NT2/D1 (cell line): ENCODE measurements at regions not wholly inside any gene's neighbourhood (a gene's known extent, or its start where the extent isn't known, plus 50 kb on each side); places are given as distances from the start of the nearest gene placed in this dataset.

Source experiments
- DNase-seq: peaks from one replicate; pipeline ENCODE4 v3.0.0-alpha.2; 2011; ENCODE audit warnings: low read depth, low spot score
- H3K27me3 ChIP-seq: 2 replicates; pipeline ENCODE4 v1.6.0; 2011; ENCODE audit warnings: mild to moderate bottlenecking; ENCODE audit not compliant: insufficient read length, insufficient read depth
- H3K36me3 ChIP-seq: 2 replicates; pipeline ENCODE4 v1.6.1; 2011; ENCODE audit warnings: mild to moderate bottlenecking, low read length, mixed read lengths; ENCODE audit not compliant: insufficient read depth, insufficient read length
- H3K4me1 ChIP-seq: 2 replicates; pipeline ENCODE4 v1.5.1; 2011; ENCODE audit not compliant: insufficient read depth, insufficient read length
- H3K4me3 ChIP-seq: 2 replicates; pipeline ENCODE4 v1.5.1; 2011; ENCODE audit warnings: low read depth; ENCODE audit not compliant: insufficient read length
- H3K9ac ChIP-seq: 2 replicates; pipeline ENCODE4 v1.6.0; 2011; ENCODE audit warnings: low read depth; ENCODE audit not compliant: insufficient read length
- H3K9me3 ChIP-seq: 2 replicates; pipeline ENCODE4 v1.5.1; 2011; ENCODE audit warnings: mild to moderate bottlenecking, low read length; ENCODE audit not compliant: insufficient read depth
- SUZ12 ChIP-seq: IDR thresholded peaks from 2 replicates; pipeline ENCODE4 v1.6.1; 2011; ENCODE audit not compliant: insufficient read length, insufficient read depth; ENCODE audit errors: extremely low read depth
- YY1 ChIP-seq: IDR thresholded peaks from 2 replicates; pipeline ENCODE4 v1.6.1; 2011; ENCODE audit not compliant: insufficient read length, insufficient read depth
- ZNF274 ChIP-seq: IDR thresholded peaks from 2 replicates; pipeline ENCODE4 v1.6.1; 2011; ENCODE audit warnings: mild to moderate bottlenecking, low read depth, low read length

DNA sequence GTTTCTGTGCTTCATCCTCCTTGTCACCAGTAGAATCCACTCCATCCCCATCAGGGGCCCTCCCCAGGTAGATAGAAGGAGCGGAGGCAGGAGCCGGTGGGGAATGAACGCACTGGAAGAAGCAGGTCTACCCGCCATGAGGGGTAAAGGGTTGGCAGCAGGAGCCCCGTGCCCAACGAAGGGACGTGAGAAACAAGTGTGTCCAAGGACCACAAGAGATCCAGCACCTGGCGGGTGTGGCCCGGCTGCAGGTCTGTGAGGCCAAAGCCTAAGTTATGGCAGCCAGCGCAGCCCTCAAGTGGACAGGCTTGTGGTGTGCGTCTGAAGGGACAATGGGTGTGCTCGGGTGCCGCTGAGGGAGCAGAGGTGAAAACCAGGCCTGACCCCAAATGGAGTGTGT is 94.3 kb downstream of the IRX2 start:
- no peaks in the 10 kb centered on the region for H3K4me1 ChIP-seq
- H3K36me3 ChIP-seq = no peaks in the 10 kb centered on the region
- TF ChIP-seq YY1 = no peak
- H3K9me3 ChIP-seq = no peaks in the 10 kb centered on the region
- H3K4me3 ChIP-seq = no peak overlapping the region
- H3K9ac ChIP-seq = no peak overlapping the region
- H3K27me3 ChIP-seq = no peaks in the 10 kb centered on the region
- no peak for DNase-seq

DNA sequence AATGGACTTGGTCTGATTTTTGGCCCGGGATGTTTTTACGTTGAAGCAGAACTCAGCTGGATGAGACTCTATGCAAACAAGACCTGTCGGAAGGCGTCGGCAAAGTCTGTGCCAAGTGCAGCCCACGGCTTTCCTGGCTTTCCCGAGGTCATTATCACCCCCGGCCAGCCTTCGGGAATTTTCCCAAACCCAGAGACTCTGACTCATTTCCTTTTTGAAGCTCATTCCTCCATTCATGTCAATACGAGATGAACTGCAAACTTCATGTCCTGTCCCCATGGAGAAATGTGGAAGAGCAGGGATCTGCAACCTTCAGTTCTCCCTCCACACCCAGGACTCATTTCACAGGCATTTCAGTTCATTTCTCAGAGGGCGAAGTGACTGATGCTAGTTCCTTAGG is 95.3 kb downstream of the IRX2 start:
- no peaks in the 10 kb centered on the region for H3K36me3 ChIP-seq
- no peak overlapping the region for H3K4me3 ChIP-seq
- no peaks in the 10 kb centered on the region for H3K4me1 ChIP-seq
- no peak for DNase-seq
- no peaks in the 10 kb centered on the region for H3K9me3 ChIP-seq
- H3K27me3 ChIP-seq = no peaks in the 10 kb centered on the region
- no peak for TF ChIP-seq SUZ12
- no peak overlapping the region for H3K9ac ChIP-seq

DNA sequence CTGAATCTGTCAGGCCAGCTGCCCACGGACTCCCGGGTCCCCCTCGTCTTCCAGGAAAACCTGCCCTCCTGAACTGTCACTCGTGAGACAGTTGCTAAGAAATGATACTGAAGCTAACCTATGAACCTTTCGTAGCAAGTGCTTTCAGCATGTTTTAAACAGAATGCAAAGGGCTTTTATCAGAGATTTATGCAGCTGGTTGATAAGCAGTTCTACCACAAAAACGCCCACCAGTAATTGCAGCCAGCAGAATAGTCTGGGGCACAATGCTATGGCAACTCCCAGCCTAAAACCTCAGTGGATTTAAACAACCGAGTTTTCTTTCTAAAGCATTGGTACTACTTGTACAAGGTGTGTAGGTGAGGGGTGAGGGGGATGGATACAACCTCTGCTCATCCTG is 97.5 kb downstream of the IRX2 start:
- no peak overlapping the region for H3K4me3 ChIP-seq
- no peak for DNase-seq
- no peaks in the 10 kb centered on the region for H3K4me1 ChIP-seq
- TF ChIP-seq YY1 (no peak), SUZ12 (no peak), ZNF274 (no peak)
- no peak overlapping the region for H3K9ac ChIP-seq
- no peaks in the 10 kb centered on the region for H3K36me3 ChIP-seq
- no peaks in the 10 kb centered on the region for H3K27me3 ChIP-seq
- H3K9me3 ChIP-seq = no peaks in the 10 kb centered on the region

DNA sequence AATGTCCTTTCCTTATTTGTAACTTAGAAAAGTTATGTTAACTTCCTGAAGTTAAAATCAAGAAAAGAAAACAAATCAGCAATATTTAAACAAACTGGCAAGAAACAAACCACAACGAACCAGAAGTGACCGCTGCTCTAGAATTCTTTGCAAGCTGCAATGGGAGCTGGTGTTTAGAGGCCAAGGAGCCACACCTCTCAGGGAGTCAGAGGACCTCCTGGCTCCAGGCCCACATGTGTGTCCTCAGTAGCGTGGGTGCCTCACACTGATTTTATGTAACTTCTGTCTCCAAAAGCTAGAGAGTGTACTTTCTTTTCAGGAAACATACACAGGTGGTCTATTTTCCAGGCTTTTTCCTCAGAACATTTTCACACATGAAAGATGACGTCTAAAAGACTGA is 100.4 kb downstream of the IRX2 start:
- Histone ChIP-seq H3K9me3 (no peaks in the 10 kb centered on the region), H3K27me3 (no peaks in the 10 kb centered on the region)
- TF ChIP-seq ZNF274 = no peak
- no peak for TF ChIP-seq YY1
- no peak for TF ChIP-seq SUZ12

DNA sequence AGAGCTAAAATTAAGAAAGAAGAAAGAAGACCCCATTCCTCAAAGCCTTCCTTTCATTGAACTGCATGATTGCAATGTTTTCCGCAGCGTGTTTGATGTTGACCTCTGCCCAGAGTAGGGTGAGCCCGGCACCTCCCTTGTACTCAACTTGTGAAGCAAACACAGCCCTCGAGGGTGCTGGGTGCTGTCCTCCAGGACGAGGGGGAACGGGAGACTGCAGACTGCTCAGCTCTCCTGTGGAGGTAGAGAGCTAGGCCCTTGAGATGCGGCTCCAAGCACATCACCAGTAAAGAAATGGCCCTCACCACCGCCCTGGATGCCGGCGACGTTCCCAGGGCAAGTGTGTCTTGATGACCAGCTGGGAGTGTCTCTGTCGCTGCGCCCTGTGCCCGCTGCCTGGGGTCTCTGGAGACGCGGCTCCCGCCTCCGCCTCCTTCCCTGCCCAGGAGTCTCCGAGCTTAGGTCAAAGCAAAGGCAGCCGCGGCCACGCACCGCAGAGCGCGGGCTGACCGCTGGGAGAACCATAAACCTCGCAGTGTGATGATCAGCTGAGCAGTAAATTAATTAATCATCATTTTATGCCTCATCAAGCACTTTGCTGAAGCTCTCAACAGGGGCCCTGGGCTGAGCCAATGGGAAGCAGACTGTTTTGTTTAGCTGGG is 108.7 kb downstream of the IRX2 start:
- TF ChIP-seq ZNF274 (no peak), YY1 (no peak), SUZ12 (no peak)
- Histone ChIP-seq H3K9me3 (no peaks in the 10 kb centered on the region), H3K36me3 (no peaks in the 10 kb centered on the region), H3K4me1 (no peaks in the 10 kb centered on the region), H3K27me3 (no peaks in the 10 kb centered on the region), H3K9ac (no peak overlapping the region), H3K4me3 (no peak overlapping the region)
- no peak for DNase-seq

More for the DNA sequence above, 100.4 kb downstream of the IRX2 start:
- no peaks in the 10 kb centered on the region for H3K36me3 ChIP-seq
- H3K4me3 ChIP-seq = no peak overlapping the region
- H3K9ac ChIP-seq = no peak overlapping the region
- no peaks in the 10 kb centered on the region for H3K4me1 ChIP-seq
- no peak for DNase-seq

DNA sequence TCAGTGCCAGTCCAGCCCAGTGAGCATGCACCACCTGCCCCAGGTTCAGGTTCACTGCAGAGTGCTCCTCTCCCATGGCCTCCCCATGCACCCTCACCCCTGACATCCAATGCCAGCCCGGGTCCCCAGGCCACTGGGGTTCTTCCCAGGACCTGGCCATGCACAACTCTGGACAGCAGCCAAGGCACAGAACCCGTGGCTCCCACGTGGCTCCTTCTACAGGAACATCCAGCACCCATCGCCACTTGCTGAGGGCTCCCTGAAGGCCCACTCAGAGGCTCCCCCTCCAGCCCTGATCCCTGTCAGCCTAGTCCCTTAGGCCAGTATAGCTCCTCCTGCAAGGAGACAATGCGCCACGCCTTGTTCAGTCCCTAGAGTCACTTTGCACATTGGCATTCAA is 110.8 kb downstream of the IRX2 start:
- TF ChIP-seq ZNF274 (no peak), SUZ12 (no peak), YY1 (no peak)
- no peak overlapping the region for H3K4me3 ChIP-seq
- no peak overlapping the region for H3K9ac ChIP-seq
- no peak for DNase-seq
- H3K9me3 ChIP-seq = no peaks in the 10 kb centered on the region
- H3K36me3 ChIP-seq = no peaks in the 10 kb centered on the region
- no peaks in the 10 kb centered on the region for H3K27me3 ChIP-seq
- no peaks in the 10 kb centered on the region for H3K4me1 ChIP-seq

DNA sequence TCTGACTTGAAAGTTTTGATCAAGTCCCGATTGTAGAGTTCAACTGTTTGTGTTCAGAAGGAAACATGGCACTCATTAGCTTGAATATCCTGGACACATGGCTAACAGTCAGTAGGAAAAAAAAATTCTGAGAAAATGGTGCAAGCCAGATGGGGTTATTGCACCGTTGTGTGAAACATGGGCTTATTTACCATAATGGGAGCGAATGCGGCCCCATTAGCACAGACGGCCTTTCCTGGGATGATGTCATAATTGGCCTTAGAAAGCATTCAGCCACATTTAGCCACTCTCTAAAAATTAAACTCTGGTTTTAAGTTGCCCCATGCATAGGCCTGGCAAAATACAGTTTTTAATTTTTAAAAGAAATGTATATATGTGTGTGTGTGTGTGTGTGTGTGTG is 112.1 kb downstream of the IRX2 start:
- TF ChIP-seq SUZ12 = no peak
- no peak for TF ChIP-seq ZNF274
- TF ChIP-seq YY1 = no peak
- H3K27me3 ChIP-seq = no peaks in the 10 kb centered on the region
- H3K4me1 ChIP-seq = no peaks in the 10 kb centered on the region
- no peaks in the 10 kb centered on the region for H3K36me3 ChIP-seq
- no peak for DNase-seq
- no peak overlapping the region for H3K4me3 ChIP-seq
- no peaks in the 10 kb centered on the region for H3K9me3 ChIP-seq
- H3K9ac ChIP-seq = no peak overlapping the region
